CD4-positive, alpha-beta memory T cell (primary cell): ENCODE measurements at regions not wholly inside any gene's neighbourhood (a gene's known extent, or its start where the extent isn't known, plus 50 kb on each side); places are given as distances from the start of the nearest gene placed in this dataset.

Experiments
- CTCF ChIA-PET: fragments of 350-600 bp; sonication (Branson Sonifier 250); formaldehyde crosslinking; loops from one replicate; lab custom pipeline; 2021; ENCODE audit warnings: inconsistent platforms; ENCODE audit not compliant: partially characterized antibody; lab: Charles Lee
- POLR2A ChIA-PET: fragments of 350-600 bp; sonication (Branson Sonifier 250); formaldehyde crosslinking; loops from one replicate; lab custom pipeline; 2021; ENCODE audit not compliant: partially characterized antibody; lab: Charles Lee
- DNase-seq, 5 donors: peaks; one replicate each; pipeline versions ENCODE4 v3.0.0 to v3.0.0-alpha.2; 2020 to 2022; ENCODE audit warnings: mixed read lengths in 1 of 5
- H3K27ac ChIP-seq: one replicate; pipeline ENCODE4 v1.7.0; 2013; ENCODE audit warnings: low read depth, low read length
- H3K27me3 ChIP-seq: 2 replicates; pipeline ENCODE4 v1.7.0; 2013; ENCODE audit warnings: mild to moderate bottlenecking, low read length, moderate library complexity; ENCODE audit not compliant: insufficient read depth
- H3K36me3 ChIP-seq: 2 replicates; pipeline ENCODE4 v1.7.0; 2013; ENCODE audit warnings: mild to moderate bottlenecking, low read length, moderate library complexity; ENCODE audit not compliant: insufficient read depth
- H3K4me1 ChIP-seq: 2 replicates; pipeline ENCODE4 v1.7.0; 2013; ENCODE audit warnings: mild to moderate bottlenecking, low read length, moderate library complexity; ENCODE audit not compliant: insufficient read depth
- H3K4me3 ChIP-seq, 2 donors: one replicate each; pipeline ENCODE4 v1.7.0; 2013; ENCODE audit warnings: low read length in 2 of 2, mild to moderate bottlenecking in 1 of 2
- H3K9me3 ChIP-seq, 2 donors: one replicate each; pipeline ENCODE4 v1.7.0; 2013; ENCODE audit warnings: low read length in 2 of 2, control low read depth in 1 of 2; ENCODE audit not compliant: control insufficient read depth in 1 of 2
- H3K27ac Mint-ChIP-seq, 7 donors: one replicate each; pipeline ENCODE4 v1.8.0; 2020 to 2021; ENCODE audit warnings: mixed read lengths in 7 of 7, mild to moderate bottlenecking in 6 of 7, inconsistent platforms in 3 of 7, moderate library complexity in 3 of 7
- H3K27me3 Mint-ChIP-seq, 2 donors: one replicate each; pipeline ENCODE4 v1.8.0; 2020 to 2021; ENCODE audit warnings: mixed read lengths in 2 of 2
- H3K36me3 Mint-ChIP-seq, 2 donors: one replicate each; pipeline ENCODE4 v1.8.0; 2020 to 2021; ENCODE audit warnings: mixed read lengths in 2 of 2, inconsistent platforms in 1 of 2, mild to moderate bottlenecking in 1 of 2
- H3K4me1 Mint-ChIP-seq, 4 donors: one replicate each; pipeline ENCODE4 v1.8.0; 2020 to 2021; ENCODE audit warnings: mixed read lengths in 4 of 4, mild to moderate bottlenecking in 1 of 4
- H3K4me3 Mint-ChIP-seq, 8 donors: one replicate each; pipeline ENCODE4 v1.8.0; 2020 to 2021; ENCODE audit warnings: mixed read lengths in 8 of 8, mild to moderate bottlenecking in 7 of 8, moderate library complexity in 6 of 8, inconsistent platforms in 3 of 8
- H3K9me3 Mint-ChIP-seq, 8 donors: one replicate each; pipeline ENCODE4 v1.8.0; 2020 to 2021; ENCODE audit warnings: mixed read lengths in 8 of 8, mild to moderate bottlenecking in 5 of 8, inconsistent platforms in 3 of 8, moderate library complexity in 1 of 8
- intact Hi-C: fragments of 100-400 bp; cut with micrococcal nuclease; formaldehyde crosslinking; loops from one replicate; pipeline ENCODE4 v1.15.1; 2023

DNA sequence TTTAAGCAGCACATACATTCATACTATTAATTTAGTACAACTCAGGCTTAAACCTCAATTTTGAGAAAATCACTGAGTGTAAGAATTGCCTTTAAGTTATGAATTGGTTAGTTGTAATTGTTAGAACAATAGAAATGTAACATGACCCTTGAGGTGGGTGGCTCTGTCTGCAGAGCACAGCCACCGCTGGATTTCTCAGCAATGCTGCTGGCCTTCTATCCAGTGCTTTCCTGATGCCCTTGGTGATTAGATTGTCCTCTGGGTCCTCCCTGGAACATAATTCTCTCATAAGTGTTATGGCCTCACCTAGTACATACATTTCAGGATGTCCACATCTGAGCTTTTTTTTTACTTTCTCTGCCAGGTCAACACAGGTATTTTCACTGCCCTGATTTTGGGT lies 213.2 kb downstream of the SLC7A11 start:
- no peaks in the 10 kb centered on the region for H3K27me3 ChIP-seq
- Mint-ChIP-seq H3K4me1 (no peaks in the 10 kb centered on the region), H3K9me3 (peaks cover 0 to 3% (median 0%) of the 10 kb centered on the region in 8 donors), H3K4me3 (no peak overlapping the region), H3K27me3 (no peaks in the 10 kb centered on the region), H3K27ac (no peak overlapping the region), H3K36me3 (no peaks in the 10 kb centered on the region)
- no peak for DNase-seq
- no peak overlapping the region for H3K27ac ChIP-seq
- no peaks in the 10 kb centered on the region for H3K36me3 ChIP-seq
- H3K4me1 ChIP-seq, result no peaks in the 10 kb centered on the region
- H3K9me3 ChIP-seq, result no peaks in the 10 kb centered on the region
- H3K4me3 ChIP-seq, result no peak overlapping the region
- POLR2A ChIA-PET, result no interaction called here
- intact Hi-C loops, result no loop called here
- CTCF ChIA-PET, result no interaction called here

DNA sequence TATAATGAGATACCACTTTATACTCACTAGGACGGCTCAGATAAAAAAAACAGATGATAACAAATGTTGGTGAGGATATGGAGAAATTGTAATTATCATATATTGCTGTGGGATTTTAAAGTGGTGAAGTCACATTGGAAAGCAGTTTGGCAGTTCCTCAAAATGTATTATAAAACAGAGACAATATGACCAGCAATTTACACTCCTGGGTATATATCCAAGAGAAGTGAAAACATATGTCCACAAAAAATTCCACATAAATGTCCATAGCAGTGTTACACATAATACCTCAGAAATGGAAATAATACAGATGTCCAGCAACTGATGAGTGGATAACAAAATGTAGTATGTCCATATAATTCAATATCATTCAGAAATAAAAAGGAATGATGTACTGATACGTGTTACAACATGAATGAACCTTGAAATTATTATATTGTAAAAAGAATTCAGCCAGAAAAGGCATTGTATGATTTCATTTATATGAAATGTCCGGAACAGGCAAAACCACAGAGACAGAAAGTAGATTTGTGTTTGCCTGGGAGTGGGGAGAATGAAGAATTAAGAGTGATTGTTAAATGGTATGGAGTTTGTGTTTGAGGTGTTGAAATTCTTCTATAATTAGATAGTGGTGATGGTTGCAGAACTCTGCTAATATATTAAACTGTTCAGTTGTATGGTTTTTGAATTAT lies 220.9 kb downstream of the SLC7A11 start:
- no peaks in the 10 kb centered on the region for H3K27me3 ChIP-seq
- H3K27me3 Mint-ChIP-seq, result no peaks in the 10 kb centered on the region
- no peaks in the 10 kb centered on the region for H3K36me3 ChIP-seq
- POLR2A ChIA-PET, result no interaction called here
- peaks cover 0 to 4% (median 0%) of the 10 kb centered on the region in 8 donors for H3K9me3 Mint-ChIP-seq
- H3K4me3 ChIP-seq, result no peak overlapping the region
- no peaks in the 10 kb centered on the region for H3K36me3 Mint-ChIP-seq
- DNase-seq, result no peak
- no peaks in the 10 kb centered on the region for H3K9me3 ChIP-seq
- no peaks in the 10 kb centered on the region for H3K4me1 Mint-ChIP-seq
- no peak overlapping the region for H3K27ac ChIP-seq
- no peak overlapping the region for H3K4me3 Mint-ChIP-seq
- no peaks in the 10 kb centered on the region for H3K4me1 ChIP-seq
- CTCF ChIA-PET, result no interaction called here
- intact Hi-C loops, result no loop called here
- H3K27ac Mint-ChIP-seq, result no peak overlapping the region

DNA sequence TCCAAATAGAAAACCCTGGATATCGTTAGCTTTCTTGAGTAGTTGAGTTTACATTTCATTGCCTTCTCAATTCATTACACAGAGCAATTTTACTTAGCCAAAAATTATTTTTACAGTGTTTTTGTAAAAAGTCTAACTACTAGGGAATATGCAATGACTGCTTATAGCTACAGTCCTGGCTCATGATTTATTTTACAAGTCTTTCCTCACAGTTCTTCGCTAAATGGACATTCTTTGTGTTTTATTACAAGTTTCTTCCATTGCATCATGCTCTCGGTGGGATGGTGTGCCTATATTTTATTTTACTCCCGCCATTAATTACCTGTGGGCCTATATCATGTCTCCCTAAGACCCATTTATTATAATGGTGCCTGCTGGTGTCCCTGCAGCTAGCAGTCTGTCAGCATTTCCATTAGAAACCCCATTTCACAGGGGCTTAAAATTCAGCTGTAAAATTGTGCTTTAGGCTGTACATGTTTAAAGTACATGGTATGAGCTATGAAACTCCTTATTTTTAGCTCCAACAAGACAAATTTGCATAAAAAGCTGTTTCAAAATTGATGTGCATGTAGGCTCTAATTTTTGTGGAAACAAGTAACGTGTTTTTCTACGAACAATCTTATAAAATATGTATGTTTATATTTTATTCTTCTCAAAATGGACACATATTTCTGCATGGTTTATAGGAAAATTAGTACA lies 227.4 kb downstream of the SLC7A11 start:
- Mint-ChIP-seq H3K27me3 (no peaks in the 10 kb centered on the region), H3K4me3 (no peak overlapping the region), H3K9me3 (peaks cover 0 to 4% (median 0%) of the 10 kb centered on the region in 8 donors), H3K4me1 (no peaks in the 10 kb centered on the region), H3K27ac (no peak overlapping the region), H3K36me3 (no peaks in the 10 kb centered on the region)
- H3K4me1 ChIP-seq, result no peaks in the 10 kb centered on the region
- ChIA-PET CTCF (no interaction called here), POLR2A (interaction anchor here (0.6 kb wide), 1 partner anchor 175 kb away, joined by 3 read pairs; no protein-coding TSS in a partner anchor)
- no peaks in the 10 kb centered on the region for H3K36me3 ChIP-seq
- H3K4me3 ChIP-seq, result no peak overlapping the region
- DNase-seq, result no peak
- H3K9me3 ChIP-seq, result no peaks in the 10 kb centered on the region
- H3K27me3 ChIP-seq, result no peaks in the 10 kb centered on the region
- intact Hi-C loops, result no loop called here
- no peak overlapping the region for H3K27ac ChIP-seq

DNA sequence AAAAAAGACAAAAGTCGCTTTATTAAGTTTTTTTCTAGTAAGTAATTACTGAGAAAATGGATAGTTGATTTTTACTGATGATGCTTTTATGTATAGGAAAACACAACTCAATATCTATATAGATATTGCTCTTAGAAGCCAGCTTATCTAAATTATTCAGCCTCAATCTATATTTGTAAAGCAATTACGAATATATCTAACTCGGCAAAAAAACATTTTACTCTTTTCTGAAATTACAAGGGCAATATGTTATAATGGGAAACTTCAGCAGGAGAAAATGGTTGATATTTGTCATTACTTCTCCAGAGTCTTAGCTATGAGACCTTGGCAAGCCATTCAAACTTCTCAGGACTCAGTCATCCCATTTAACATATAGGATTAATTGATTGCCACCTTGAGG lies 228.5 kb downstream of the SLC7A11 start:
- Histone ChIP-seq H3K4me3 (no peak overlapping the region), H3K36me3 (no peaks in the 10 kb centered on the region), H3K27ac (no peak overlapping the region), H3K27me3 (no peaks in the 10 kb centered on the region), H3K9me3 (no peaks in the 10 kb centered on the region), H3K4me1 (no peaks in the 10 kb centered on the region)
- Mint-ChIP-seq H3K27ac (no peak overlapping the region), H3K4me1 (no peaks in the 10 kb centered on the region), H3K4me3 (no peak overlapping the region), H3K9me3 (peaks cover 0 to 4% (median 0%) of the 10 kb centered on the region in 8 donors), H3K27me3 (no peaks in the 10 kb centered on the region), H3K36me3 (no peaks in the 10 kb centered on the region)
- POLR2A ChIA-PET, result no interaction called here
- DNase-seq, result no peak
- intact Hi-C loops, result no loop called here
- CTCF ChIA-PET, result no interaction called here

DNA sequence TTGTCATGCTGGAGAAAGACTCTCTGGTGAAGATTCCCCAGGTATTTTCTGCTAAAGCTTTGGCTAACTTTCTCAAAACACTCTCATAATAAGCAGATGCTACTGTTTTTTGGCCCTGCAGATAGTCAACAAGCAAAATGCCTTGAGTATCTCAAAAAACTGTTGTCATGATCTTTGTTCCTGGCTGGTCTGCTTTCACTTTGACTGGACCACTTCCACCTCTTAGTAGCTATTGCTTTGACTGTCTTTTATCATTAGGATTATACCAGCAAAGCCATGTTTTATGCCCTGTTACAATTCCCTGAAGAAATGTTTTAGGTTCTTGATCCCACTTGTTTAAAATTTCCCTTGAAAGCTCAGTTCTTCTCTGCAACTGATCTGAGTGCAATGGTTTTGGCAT lies 231.5 kb downstream of the SLC7A11 start:
- intact Hi-C loops, result no loop called here
- no peaks in the 10 kb centered on the region for H3K36me3 Mint-ChIP-seq
- DNase-seq, result no peak
- H3K27ac ChIP-seq, result no peak overlapping the region
- no peaks in the 10 kb centered on the region for H3K27me3 ChIP-seq
- POLR2A ChIA-PET, result no interaction called here
- H3K4me1 Mint-ChIP-seq, result no peaks in the 10 kb centered on the region
- no peak overlapping the region for H3K4me3 Mint-ChIP-seq
- H3K27me3 Mint-ChIP-seq, result no peaks in the 10 kb centered on the region
- peaks cover 0 to 3% (median 0%) of the 10 kb centered on the region in 8 donors for H3K9me3 Mint-ChIP-seq
- no peaks in the 10 kb centered on the region for H3K36me3 ChIP-seq
- no peaks in the 10 kb centered on the region for H3K9me3 ChIP-seq
- H3K4me1 ChIP-seq, result no peaks in the 10 kb centered on the region
- CTCF ChIA-PET, result no interaction called here
- H3K4me3 ChIP-seq, result no peak overlapping the region
- H3K27ac Mint-ChIP-seq, result no peak overlapping the region

DNA sequence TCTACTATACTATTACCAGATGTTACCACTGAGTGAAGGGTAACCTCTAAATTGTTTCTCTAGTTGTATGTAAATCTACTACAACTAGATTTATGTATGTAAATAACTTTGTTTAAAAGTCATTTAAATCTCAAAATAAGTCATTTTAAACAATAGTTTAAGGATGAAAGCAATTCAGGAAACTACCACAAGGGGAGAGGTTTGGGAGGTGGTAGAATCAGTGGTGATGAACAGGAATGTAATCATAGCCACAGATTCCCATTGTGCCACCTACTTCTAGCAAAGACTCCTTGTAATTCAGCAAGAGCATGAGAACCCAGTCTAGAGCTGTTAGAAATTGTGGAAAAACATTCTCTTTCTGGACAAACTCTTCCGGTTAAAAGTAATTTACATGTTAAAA lies 234.6 kb downstream of the SLC7A11 start:
- Mint-ChIP-seq H3K4me3 (no peak overlapping the region), H3K27me3 (no peaks in the 10 kb centered on the region), H3K27ac (no peak overlapping the region), H3K36me3 (no peaks in the 10 kb centered on the region), H3K4me1 (no peaks in the 10 kb centered on the region), H3K9me3 (peaks cover 0 to 5% (median 0%) of the 10 kb centered on the region in 8 donors)
- ChIA-PET POLR2A (no interaction called here), CTCF (no interaction called here)
- no peak overlapping the region for H3K27ac ChIP-seq
- intact Hi-C loops, result no loop called here
- no peaks in the 10 kb centered on the region for H3K9me3 ChIP-seq
- H3K27me3 ChIP-seq, result no peaks in the 10 kb centered on the region
- H3K4me1 ChIP-seq, result no peaks in the 10 kb centered on the region
- H3K4me3 ChIP-seq, result no peak overlapping the region
- H3K36me3 ChIP-seq, result no peaks in the 10 kb centered on the region
- DNase-seq, result no peak

DNA sequence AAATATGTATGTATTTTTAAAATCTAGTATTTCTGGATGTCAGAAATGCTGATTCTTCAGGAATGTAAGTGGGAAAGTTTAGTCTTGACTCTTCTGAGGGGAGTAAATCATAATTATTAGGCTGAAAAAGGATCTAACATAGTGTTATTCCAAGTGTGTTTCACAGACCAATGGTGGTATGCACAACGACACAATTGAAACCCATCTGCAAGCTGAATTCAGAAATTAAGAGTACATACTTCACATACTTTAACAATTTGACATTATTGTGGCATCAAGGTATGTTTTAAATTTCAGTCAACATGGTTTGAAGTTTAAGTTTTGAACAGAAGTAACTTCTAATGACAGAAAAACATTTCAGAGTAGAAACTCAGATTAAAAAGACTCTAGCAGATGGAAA lies 236.7 kb downstream of the SLC7A11 start:
- Mint-ChIP-seq H3K9me3 (peaks cover 0 to 5% (median 0%) of the 10 kb centered on the region in 8 donors), H3K36me3 (no peaks in the 10 kb centered on the region), H3K27me3 (no peaks in the 10 kb centered on the region), H3K4me3 (no peak overlapping the region), H3K27ac (no peak overlapping the region), H3K4me1 (no peaks in the 10 kb centered on the region)
- DNase-seq, result no peak
- Histone ChIP-seq H3K9me3 (no peaks in the 10 kb centered on the region), H3K36me3 (no peaks in the 10 kb centered on the region), H3K27me3 (no peaks in the 10 kb centered on the region), H3K4me3 (no peak overlapping the region), H3K27ac (no peak overlapping the region), H3K4me1 (no peaks in the 10 kb centered on the region)
- ChIA-PET CTCF (no interaction called here), POLR2A (no interaction called here)
- intact Hi-C loops, result no loop called here
